HEK293 (cell line): ENCODE measurements at regions not wholly inside any gene's neighbourhood (a gene's known extent, or its start where the extent isn't known, plus 50 kb on each side); places are given as distances from the start of the nearest gene placed in this dataset.

Source experiments
- CTCF ChIA-PET: fragments of 350-600 bp; formaldehyde crosslinking; extraction: SDS; loops from one replicate; lab custom pipeline; 2021; ENCODE audit warnings: antibody characterized with exemption; lab: Yijun Ruan, JAX
- POLR2A ChIA-PET: fragments of 300-600 bp; formaldehyde crosslinking; extraction: SDS; loops from one replicate; lab custom pipeline; 2020; ENCODE audit warnings: antibody characterized with exemption, inconsistent platforms; lab: Yijun Ruan, JAX
- H3K27ac ChIP-seq: fragments of 200-500 bp; sonication (Bioruptor generic); 2 replicates; pipeline ENCODE4 v1.5.1; 2014; ENCODE audit warnings: low read depth, low read length, control low read depth, inconsistent platforms; ENCODE audit errors: extremely low read depth
- H3K36me3 ChIP-seq, 2 experiments: fragments of 200-500 bp in 1 of 2; sonication (Bioruptor generic) in 1 of 2; 1 replicate in 1 of 2; 2 replicates in 1 of 2; pipeline ENCODE4 v1.5.1; 2014 to 2017; ENCODE audit warnings: inconsistent platforms in 2 of 2, low read length in 2 of 2; ENCODE audit not compliant: control insufficient read depth in 2 of 2, insufficient read depth in 1 of 2
- H3K4me1 ChIP-seq: fragments of 200-500 bp; sonication (Bioruptor generic); 2 replicates; pipeline ENCODE4 v1.5.1; 2014; ENCODE audit warnings: mild to moderate bottlenecking, low read length, inconsistent platforms; ENCODE audit not compliant: control insufficient read depth, insufficient read depth
- H3K4me3 ChIP-seq: 2 replicates; pipeline ENCODE4 v1.5.1; 2011; ENCODE audit warnings: low read depth, mild to moderate bottlenecking, control low read depth, low read length, moderate library complexity
- H3K9me3 ChIP-seq: fragments of 200-500 bp; sonication (Bioruptor generic); 2 replicates; pipeline ENCODE4 v1.5.1; 2014; ENCODE audit warnings: low read depth, low read length, inconsistent platforms; ENCODE audit not compliant: control insufficient read depth, insufficient read depth
- FEZF1 ChIP-seq: fragments of 450-650 bp; formaldehyde crosslinking; IDR thresholded peaks from 2 replicates; pipeline ENCODE4 v1.5.1; 2016; ENCODE audit warnings: missing biosample characterization, missing genetic modification characterization
- MZF1 ChIP-seq: fragments of 450-650 bp; formaldehyde crosslinking; IDR thresholded peaks from 2 replicates; pipeline ENCODE4 v1.5.1; 2017; ENCODE audit warnings: missing biosample characterization, missing genetic modification characterization, borderline replicate concordance
- PBX3 ChIP-seq: sonication (generic); formaldehyde crosslinking; IDR thresholded peaks from 2 replicates; pipeline ENCODE4 v1.8.1; 2022; ENCODE audit warnings: mild to moderate bottlenecking, moderate library complexity, missing genetic modification reagents
- PRDM10 ChIP-seq: fragments of 450-650 bp; formaldehyde crosslinking; IDR thresholded peaks from 2 replicates; pipeline ENCODE4 v1.5.1; 2016; ENCODE audit warnings: missing biosample characterization, missing genetic modification characterization
- SALL2 ChIP-seq: fragments of 450-650 bp; formaldehyde crosslinking; IDR thresholded peaks from 2 replicates; pipeline ENCODE4 v1.5.0; 2017; ENCODE audit warnings: missing biosample characterization, mild to moderate bottlenecking, missing genetic modification characterization, borderline replicate concordance
- TRIM28 ChIP-seq: IDR thresholded peaks from 2 replicates; pipeline ENCODE4 v1.6.1; 2011; ENCODE audit warnings: low read length, control low read depth, borderline replicate concordance
- ZBTB1 ChIP-seq: fragments of 450-650 bp; formaldehyde crosslinking; IDR thresholded peaks from 2 replicates; pipeline ENCODE4 v1.5.1; 2016; ENCODE audit warnings: missing biosample characterization, missing genetic modification characterization
- ZNF184 ChIP-seq: fragments of 450-650 bp; IDR thresholded peaks from 2 replicates; pipeline ENCODE4 v1.5.1; 2018; ENCODE audit warnings: missing biosample characterization, mild to moderate bottlenecking, missing genetic modification characterization
- ZNF2 ChIP-seq: fragments of 450-650 bp; formaldehyde crosslinking; IDR thresholded peaks from 2 replicates; pipeline ENCODE4 v1.5.1; 2016; ENCODE audit warnings: missing biosample characterization, missing genetic modification characterization
- ZNF302 ChIP-seq: fragments of 450-650 bp; formaldehyde crosslinking; IDR thresholded peaks from 2 replicates; pipeline ENCODE4 v1.5.1; 2016; ENCODE audit warnings: missing biosample characterization, missing genetic modification characterization, low read depth
- ZNF335 ChIP-seq: fragments of 450-650 bp; formaldehyde crosslinking; conservative IDR thresholded peaks from 2 replicates; pipeline ENCODE4 v1.5.1; 2016; ENCODE audit warnings: missing biosample characterization, missing genetic modification characterization
- ZNF362 ChIP-seq: fragments of 450-650 bp; formaldehyde crosslinking; IDR thresholded peaks from 2 replicates; pipeline ENCODE4 v1.5.1; 2016; ENCODE audit warnings: missing biosample characterization, missing genetic modification characterization
- ZNF501 ChIP-seq: fragments of 450-650 bp; formaldehyde crosslinking; IDR thresholded peaks from 2 replicates; pipeline ENCODE4 v1.5.1; 2016; ENCODE audit warnings: missing biosample characterization, missing genetic modification characterization
- ZNF624 ChIP-seq: fragments of 450-650 bp; formaldehyde crosslinking; IDR thresholded peaks from 2 replicates; pipeline ENCODE4 v1.5.1; 2017; ENCODE audit warnings: missing biosample characterization, missing genetic modification characterization
- ZNF837 ChIP-seq: fragments of 450-650 bp; formaldehyde crosslinking; IDR thresholded peaks from 2 replicates; pipeline ENCODE4 v1.5.1; 2016; ENCODE audit warnings: missing biosample characterization, missing genetic modification characterization
- ZSCAN18 ChIP-seq: fragments of 450-650 bp; formaldehyde crosslinking; IDR thresholded peaks from 2 replicates; pipeline ENCODE4 v1.5.1; 2016; ENCODE audit warnings: missing biosample characterization, missing genetic modification characterization

- H3K9me3 ChIP-seq, result no peaks in the 10 kb centered on the region
- TF ChIP-seq ZNF362 (tag by site-specific recombination), result no peak
- TF ChIP-seq ZNF501 (tag by site-specific recombination), result no peak
- TF ChIP-seq ZNF624 (tag by site-specific recombination), result no peak
- no peak for TF ChIP-seq ZNF335 (tag by site-specific recombination)
- TF ChIP-seq ZSCAN18 (tag by site-specific recombination), result no peak
- H3K36me3 ChIP-seq, result no peaks in the 10 kb centered on the region
- H3K27ac ChIP-seq, result no peak overlapping the region
- no peak overlapping the region for H3K4me3 ChIP-seq
- H3K4me1 ChIP-seq, result no peaks in the 10 kb centered on the region
- ChIA-PET POLR2A (no interaction called here), CTCF (no interaction called here)
Observed at GRCh38 chr4:28317221-28317620, 1456.6 kb downstream of the STIM2 start.

- CTCF ChIA-PET, result no interaction called here
- Histone ChIP-seq H3K36me3 (no peaks in the 10 kb centered on the region), H3K4me3 (no peak overlapping the region), H3K4me1 (no peaks in the 10 kb centered on the region), H3K27ac (no peak overlapping the region), H3K9me3 (no peaks in the 10 kb centered on the region)
- TF ChIP-seq ZBTB1 (tag by site-specific recombination) (no peak), ZNF362 (tag by site-specific recombination) (no peak), PBX3 (CRISPR knock-in tag) (no peak), PRDM10 (no peak), ZNF624 (tag by site-specific recombination) (no peak), FEZF1 (no peak), ZNF302 (tag by site-specific recombination) (no peak)
- POLR2A ChIA-PET, result no interaction called here
Observed at GRCh38 chr4:28334249-28334648, 1473.6 kb downstream of the STIM2 start.

- Histone ChIP-seq H3K27ac (no peak overlapping the region), H3K9me3 (no peaks in the 10 kb centered on the region), H3K36me3 (no peaks in the 10 kb centered on the region), H3K4me3 (no peak overlapping the region), H3K4me1 (no peaks in the 10 kb centered on the region)
- CTCF ChIA-PET, result no interaction called here
- no peak for TF ChIP-seq MZF1
- no peak for TF ChIP-seq ZNF837 (tag by site-specific recombination)
- no peak for TF ChIP-seq ZNF2 (tag by site-specific recombination)
- TF ChIP-seq ZNF184 (tag by site-specific recombination), result no peak
- TF ChIP-seq SALL2 (tag by site-specific recombination), result no peak
- TF ChIP-seq TRIM28, result no peak
- POLR2A ChIA-PET, result no interaction called here
Observed at GRCh38 chr4:28341784-28342183, 1481.1 kb downstream of the STIM2 start.
